ENCODE measurements at regions not wholly inside any gene's neighbourhood (a gene's known extent, or its start where the extent isn't known, plus 50 kb on each side); places are given as distances from the start of the nearest gene placed in this dataset.

GRCh38 chr14:26173581-26174110, 424.2 kb downstream of the NOVA1 start:
- no peak overlapping the region for H3K4me3 ChIP-seq (ENCODE audit: low read depth, low read length)
- WGBS, result 35% methylated on average over 2 of the region's 2 CpGs
- no peak for DNase-seq (ENCODE audit: extremely low spot score)
- no peaks in the 10 kb centered on the region for H3K36me3 ChIP-seq (ENCODE audit: insufficient read depth)
- no peaks in the 10 kb centered on the region for H3K4me1 ChIP-seq (ENCODE audit: insufficient read depth)
- no peak overlapping the region for H3K27ac ChIP-seq (ENCODE audit: low read depth)

- Histone ChIP-seq H3K4me1 (ENCODE audit: insufficient read depth) (no peaks in the 10 kb centered on the region), H3K4me3 (ENCODE audit: low read depth, low read length) (no peak overlapping the region), H3K36me3 (ENCODE audit: insufficient read depth) (no peaks in the 10 kb centered on the region), H3K27ac (ENCODE audit: low read depth) (no peak overlapping the region)
- DNase-seq (ENCODE audit: extremely low spot score), result no peak
These were observed 425.4 kb downstream of the NOVA1 start for GRCh38 chr14:26172396-26172795.

GRCh38 chr14:26170885-26171284, 426.9 kb downstream of the NOVA1 start:
- DNase-seq (ENCODE audit: extremely low spot score), result no peak
- Histone ChIP-seq H3K27ac (ENCODE audit: low read depth) (no peak overlapping the region), H3K36me3 (ENCODE audit: insufficient read depth) (no peaks in the 10 kb centered on the region), H3K4me3 (ENCODE audit: low read depth, low read length) (no peak overlapping the region), H3K4me1 (ENCODE audit: insufficient read depth) (no peaks in the 10 kb centered on the region)
- WGBS, result 59% methylated on average over 1 of the region's 1 CpG

- 39% methylated on average over 1 of the region's 1 CpG for WGBS
These were observed 434.1 kb downstream of the NOVA1 start for GRCh38 chr14:26163761-26164160.

GRCh38 chr14:26157517-26157916, 440.3 kb downstream of the NOVA1 start:
- Histone ChIP-seq H3K36me3 (ENCODE audit: insufficient read depth) (no peaks in the 10 kb centered on the region), H3K27ac (ENCODE audit: low read depth) (no peak overlapping the region), H3K4me1 (ENCODE audit: insufficient read depth) (no peaks in the 10 kb centered on the region), H3K4me3 (ENCODE audit: low read depth, low read length) (no peak overlapping the region)
- WGBS, result 80% methylated on average over 1 of the region's 1 CpG
- no peak for DNase-seq (ENCODE audit: extremely low spot score)

More at GRCh38 chr14:26163761-26164160, 434.1 kb downstream of the NOVA1 start:
- H3K4me3 ChIP-seq (ENCODE audit: low read depth, low read length), result no peak overlapping the region
- H3K36me3 ChIP-seq (ENCODE audit: insufficient read depth), result no peaks in the 10 kb centered on the region
- no peak for DNase-seq (ENCODE audit: extremely low spot score)
- H3K4me1 ChIP-seq (ENCODE audit: insufficient read depth), result no peaks in the 10 kb centered on the region
- H3K27ac ChIP-seq (ENCODE audit: low read depth), result no peak overlapping the region

GRCh38 chr14:26143057-26143456, 454.8 kb downstream of the NOVA1 start:
- Histone ChIP-seq H3K36me3 (ENCODE audit: insufficient read depth) (no peaks in the 10 kb centered on the region), H3K4me3 (ENCODE audit: low read depth, low read length) (no peak overlapping the region), H3K27ac (ENCODE audit: low read depth) (no peak overlapping the region), H3K4me1 (ENCODE audit: insufficient read depth) (no peaks in the 10 kb centered on the region)
- WGBS, result 61% methylated on average over 2 of the region's 2 CpGs
- no peak for DNase-seq (ENCODE audit: extremely low spot score)

- Histone ChIP-seq H3K27ac (ENCODE audit: low read depth) (no peak overlapping the region), H3K36me3 (ENCODE audit: insufficient read depth) (no peaks in the 10 kb centered on the region), H3K4me1 (ENCODE audit: insufficient read depth) (no peaks in the 10 kb centered on the region), H3K4me3 (ENCODE audit: low read depth, low read length) (no peak overlapping the region)
- no peak for DNase-seq (ENCODE audit: extremely low spot score)
- 14% methylated on average over 2 of the region's 2 CpGs for WGBS
These were observed 458.9 kb downstream of the NOVA1 start for GRCh38 chr14:26138764-26139445.

GRCh38 chr14:26137161-26137560, 460.7 kb downstream of the NOVA1 start:
- Histone ChIP-seq H3K36me3 (ENCODE audit: insufficient read depth) (no peaks in the 10 kb centered on the region), H3K4me1 (ENCODE audit: insufficient read depth) (no peaks in the 10 kb centered on the region), H3K27ac (ENCODE audit: low read depth) (no peak overlapping the region), H3K4me3 (ENCODE audit: low read depth, low read length) (no peak overlapping the region)
- DNase-seq (ENCODE audit: extremely low spot score), result no peak
- WGBS, result 49% methylated on average over 1 of the region's 1 CpG

GRCh38 chr14:26132061-26132645, 465.7 kb downstream of the NOVA1 start:
- H3K4me1 ChIP-seq (ENCODE audit: insufficient read depth), result no peaks in the 10 kb centered on the region
- H3K36me3 ChIP-seq (ENCODE audit: insufficient read depth), result no peaks in the 10 kb centered on the region
- no peak overlapping the region for H3K27ac ChIP-seq (ENCODE audit: low read depth)
- H3K4me3 ChIP-seq (ENCODE audit: low read depth, low read length), result no peak overlapping the region
- no peak for DNase-seq (ENCODE audit: extremely low spot score)

- H3K36me3 ChIP-seq (ENCODE audit: insufficient read depth), result no peaks in the 10 kb centered on the region
- H3K27ac ChIP-seq (ENCODE audit: low read depth), result no peak overlapping the region
- DNase-seq (ENCODE audit: extremely low spot score), result no peak
- no peak overlapping the region for H3K4me3 ChIP-seq (ENCODE audit: low read depth, low read length)
- H3K4me1 ChIP-seq (ENCODE audit: insufficient read depth), result no peaks in the 10 kb centered on the region
- WGBS, result 91% methylated on average over 1 of the region's 1 CpG
These were observed 467.1 kb downstream of the NOVA1 start for GRCh38 chr14:26130690-26131089.

- Histone ChIP-seq H3K36me3 (ENCODE audit: insufficient read depth) (no peaks in the 10 kb centered on the region), H3K27ac (ENCODE audit: low read depth) (no peak overlapping the region), H3K4me1 (ENCODE audit: insufficient read depth) (no peaks in the 10 kb centered on the region), H3K4me3 (ENCODE audit: low read depth, low read length) (no peak overlapping the region)
- WGBS, result 60% methylated on average over 4 of the region's 4 CpGs
- DNase-seq (ENCODE audit: extremely low spot score), result no peak
These were observed 468.7 kb downstream of the NOVA1 start for GRCh38 chr14:26128931-26129671.

GRCh38 chr14:26124896-26125438, 472.9 kb downstream of the NOVA1 start:
- Histone ChIP-seq H3K36me3 (ENCODE audit: insufficient read depth) (no peaks in the 10 kb centered on the region), H3K27ac (ENCODE audit: low read depth) (no peak overlapping the region), H3K4me1 (ENCODE audit: insufficient read depth) (no peaks in the 10 kb centered on the region), H3K4me3 (ENCODE audit: low read depth, low read length) (no peak overlapping the region)
- no peak for DNase-seq (ENCODE audit: extremely low spot score)
- WGBS, result 17% methylated on average over 2 of the region's 2 CpGs

- no peak overlapping the region for H3K4me3 ChIP-seq (ENCODE audit: low read depth, low read length)
- H3K36me3 ChIP-seq (ENCODE audit: insufficient read depth), result no peaks in the 10 kb centered on the region
- H3K27ac ChIP-seq (ENCODE audit: low read depth), result no peak overlapping the region
- DNase-seq (ENCODE audit: extremely low spot score), result no peak
- H3K4me1 ChIP-seq (ENCODE audit: insufficient read depth), result no peaks in the 10 kb centered on the region
- 82% methylated on average over 2 of the region's 2 CpGs for WGBS
These were observed 474.4 kb downstream of the NOVA1 start for GRCh38 chr14:26123459-26123858.

GRCh38 chr14:26121181-26121580, 476.7 kb downstream of the NOVA1 start:
- H3K36me3 ChIP-seq (ENCODE audit: insufficient read depth), result no peaks in the 10 kb centered on the region
- DNase-seq (ENCODE audit: extremely low spot score), result no peak
- H3K27ac ChIP-seq (ENCODE audit: low read depth), result no peak overlapping the region
- no peaks in the 10 kb centered on the region for H3K4me1 ChIP-seq (ENCODE audit: insufficient read depth)
- no peak overlapping the region for H3K4me3 ChIP-seq (ENCODE audit: low read depth, low read length)
- 76% methylated on average over 3 of the region's 3 CpGs for whole genome bisulfite sequencing
